ENCODE measurements at regions not wholly inside any gene's neighbourhood (a gene's known extent, or its start where the extent isn't known, plus 50 kb on each side); places are given as distances from the start of the nearest gene placed in this dataset.

DNA sequence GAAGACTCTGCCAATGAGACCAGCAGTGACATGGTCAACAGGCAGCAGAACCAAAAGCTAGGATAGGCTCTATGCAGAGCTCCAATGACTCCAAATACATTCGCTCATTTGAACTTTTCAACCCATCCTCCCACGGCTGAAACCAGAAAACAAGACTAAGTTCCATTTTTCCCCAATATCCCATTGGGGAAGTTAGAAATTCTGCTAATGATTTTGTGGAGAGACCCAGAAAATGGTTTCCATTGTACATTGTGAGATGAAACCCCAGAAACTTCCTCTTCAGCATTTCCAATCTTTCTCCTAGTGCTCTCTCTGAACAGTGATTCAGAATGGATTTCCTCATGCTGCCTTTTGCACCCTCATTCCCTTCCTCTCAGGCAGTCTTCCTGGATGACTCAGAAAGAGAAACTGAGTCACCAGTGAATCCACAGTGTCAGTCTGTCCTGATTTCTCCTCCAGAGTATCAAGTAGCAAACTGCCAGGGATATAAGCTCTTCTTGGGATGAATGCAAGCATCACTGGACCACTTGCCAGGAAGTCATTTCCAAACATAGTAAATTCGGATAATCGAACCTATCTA is 467.7 kb upstream of the ID2 start:
- in situ Hi-C loops (cut with MboI; ENCODE audit: low pct_ligation_motif_present in 1 of 4, low pct_unique_long_range_greater_than_20kb in 1 of 4, low sequenced_read_pairs in 3 of 4): no loop called here
- DNase-seq: no peak
- no peaks in the 10 kb centered on the region for H3K36me3 ChIP-seq
- TF ChIP-seq POLR2AphosphoS5 (IDR thresholded peaks at IDR 0.05) (no peak), CTCF (IDR thresholded peaks at IDR 0.05) (no peak), POLR2A (IDR thresholded peaks at IDR 0.05) (no peak), EP300 (IDR thresholded peaks at IDR 0.05; ENCODE audit: low read depth) (no peak)
- no peaks in the 10 kb centered on the region for H3K9me3 ChIP-seq
- no peak overlapping the region for H3K27ac ChIP-seq
- H3K27me3 ChIP-seq: no peaks in the 10 kb centered on the region
- WGBS, 2 donors (ENCODE audit: low coverage in 1 of 2): 74 to 93% methylated on average over 2 to 4 of the region's 4 CpGs
- H3K4me3 ChIP-seq: no peak overlapping the region
- H3K4me1 ChIP-seq: peaks cover 0 to 11% (median under 1%) of the 10 kb centered on the region in 4 donors
- intact Hi-C loops (cut with DNase I; ENCODE audit: low total_unique reads): no loop called here

GRCh38 chr2:8215159-8215863 is 466.5 kb upstream of the ID2 start:
- H3K4me3 ChIP-seq: no peak overlapping the region
- H3K27me3 ChIP-seq: no peaks in the 10 kb centered on the region
- in situ Hi-C loops (cut with MboI; ENCODE audit: low pct_ligation_motif_present in 1 of 4, low pct_unique_long_range_greater_than_20kb in 1 of 4, low sequenced_read_pairs in 3 of 4) (no loop called here), intact Hi-C loops (cut with DNase I; ENCODE audit: low total_unique reads) (no loop called here)
- no peak for DNase-seq
- WGBS, 2 donors (ENCODE audit: low coverage in 1 of 2): 85 to 90% methylated on average over 5 of the region's 5 CpGs
- H3K36me3 ChIP-seq: no peaks in the 10 kb centered on the region
- H3K4me1 ChIP-seq: peaks cover 0 to 11% (median under 1%) of the 10 kb centered on the region in 4 donors
- no peaks in the 10 kb centered on the region for H3K9me3 ChIP-seq
- H3K27ac ChIP-seq: no peak overlapping the region
- no peak for TF ChIP-seq POLR2A (IDR thresholded peaks at IDR 0.05)
- TF ChIP-seq POLR2AphosphoS5 (IDR thresholded peaks at IDR 0.05): no peak
- TF ChIP-seq CTCF (IDR thresholded peaks at IDR 0.05): no peak
- TF ChIP-seq EP300 (IDR thresholded peaks at IDR 0.05; ENCODE audit: low read depth): no peak

DNA sequence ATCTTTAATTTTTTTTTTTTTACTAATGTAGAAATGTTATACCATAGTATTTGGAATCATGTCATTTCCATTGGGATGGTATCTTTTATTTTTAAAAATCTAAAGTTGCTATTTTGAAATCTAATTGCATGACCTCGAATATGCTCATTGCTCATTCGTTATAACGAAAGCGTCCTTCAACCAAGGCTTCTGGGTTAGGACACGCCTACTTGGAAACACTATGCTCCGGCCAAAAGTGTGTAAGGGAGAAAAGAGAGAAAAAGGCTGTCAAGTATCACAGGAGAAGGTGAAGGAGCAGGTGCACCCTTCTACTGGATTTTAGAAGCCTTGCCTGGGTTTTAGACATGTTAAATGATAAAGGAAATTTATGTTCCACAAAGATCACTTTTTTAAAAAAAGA is 465.9 kb upstream of the ID2 start:
- WGBS, 2 donors (ENCODE audit: low coverage in 1 of 2): 87 to 89% methylated on average over 6 of the region's 6 CpGs
- in situ Hi-C loops (cut with MboI; ENCODE audit: low pct_ligation_motif_present in 1 of 4, low pct_unique_long_range_greater_than_20kb in 1 of 4, low sequenced_read_pairs in 3 of 4): no loop called here
- Histone ChIP-seq H3K27me3 (no peaks in the 10 kb centered on the region), H3K36me3 (no peaks in the 10 kb centered on the region), H3K9me3 (no peaks in the 10 kb centered on the region), H3K4me3 (no peak overlapping the region), H3K4me1 (peaks cover 0 to 11% (median under 1%) of the 10 kb centered on the region in 4 donors), H3K27ac (no peak overlapping the region)
- TF ChIP-seq EP300 (IDR thresholded peaks at IDR 0.05; ENCODE audit: low read depth) (no peak), POLR2AphosphoS5 (IDR thresholded peaks at IDR 0.05) (no peak), POLR2A (IDR thresholded peaks at IDR 0.05) (no peak), CTCF (IDR thresholded peaks at IDR 0.05) (no peak)
- DNase-seq: no peak
- intact Hi-C loops (cut with DNase I; ENCODE audit: low total_unique reads): no loop called here

- TF ChIP-seq EP300 (IDR thresholded peaks at IDR 0.05; ENCODE audit: low read depth): no peak
- TF ChIP-seq POLR2A (IDR thresholded peaks at IDR 0.05): no peak
- TF ChIP-seq CTCF (IDR thresholded peaks at IDR 0.05): no peak
- TF ChIP-seq POLR2AphosphoS5 (IDR thresholded peaks at IDR 0.05): no peak
- in situ Hi-C loops (cut with MboI; ENCODE audit: low pct_ligation_motif_present in 1 of 4, low pct_unique_long_range_greater_than_20kb in 1 of 4, low sequenced_read_pairs in 3 of 4): no loop called here
- no peak overlapping the region for H3K27ac ChIP-seq
These were observed 465.5 kb upstream of the ID2 start for GRCh38 chr2:8216397-8216796.

More at GRCh38 chr2:8216397-8216796, 465.5 kb upstream of the ID2 start:
- H3K4me3 ChIP-seq: no peak overlapping the region
- peaks cover 0 to 11% (median under 1%) of the 10 kb centered on the region in 4 donors for H3K4me1 ChIP-seq
- H3K9me3 ChIP-seq: no peaks in the 10 kb centered on the region
- H3K27me3 ChIP-seq: no peaks in the 10 kb centered on the region
- 40 to 81% methylated on average over 1 of the region's 1 CpG for WGBS, 2 donors (ENCODE audit: low coverage in 1 of 2)
- H3K36me3 ChIP-seq: no peaks in the 10 kb centered on the region
- intact Hi-C loops (cut with DNase I; ENCODE audit: low total_unique reads): no loop called here
- DNase-seq: no peak
